ENCODE measurements at regions not wholly inside any gene's neighbourhood (a gene's known extent, or its start where the extent isn't known, plus 50 kb on each side); places are given as distances from the start of the nearest gene placed in this dataset.

- no peaks in the 10 kb centered on the region for H4K20me1 ChIP-seq (replicated peaks in 1 of 2; ENCODE audit: control insufficient read depth in 1 of 2, insufficient read depth in 2 of 2, low read length in 2 of 2)
- no peak overlapping the region for H3K56ac ChIP-seq (replicated peaks; ENCODE audit: insufficient read length, low read depth, low read length)
- H3K79me1 ChIP-seq (ENCODE audit: low read depth, low read length), result no peaks in the 10 kb centered on the region
- H2BK12ac ChIP-seq (ENCODE audit: low read depth, low read length), result no peak overlapping the region
- ChIA-PET POLR2A (ENCODE audit: partially characterized antibody) (no interaction called here), CTCF (ENCODE audit: partially characterized antibody) (interaction anchor here (1.1 kb wide), 1 partner anchor 13 kb away, joined by 3 read pairs; no protein-coding TSS in a partner anchor)
- no peak overlapping the region for H3K23ac ChIP-seq (ENCODE audit: insufficient read length)
- DNase-seq (ENCODE audit: low read depth in 1 of 2, low spot score in 2 of 2) (no peak), FAIRE-seq (no peak)
- H3K18ac ChIP-seq (ENCODE audit: extremely low read depth, low read length), result no peak overlapping the region
- H3K4me2 ChIP-seq (ENCODE audit: insufficient read depth in 1 of 2, low read depth in 2 of 2, low read length in 2 of 2), result no peak overlapping the region
- H3K9me3 ChIP-seq (ENCODE audit: insufficient read depth in 2 of 2, low read depth in 1 of 2, low read length in 1 of 2), result peaks cover 10 to 11% of the 10 kb centered on the region in 2 experiments; a peak in 3 of 4 replicates
- H3K9ac ChIP-seq (replicated peaks in 1 of 4; ENCODE audit: extremely low read depth in 1 of 4, low read depth in 3 of 4, low read length in 3 of 4), result no peak overlapping the region
- H3K4me1 ChIP-seq (replicated peaks in 1 of 4; ENCODE audit: control insufficient read depth in 3 of 4, insufficient read depth in 4 of 4, low read length in 3 of 4), result no peaks in the 10 kb centered on the region
- no peak overlapping the region for H3K27ac ChIP-seq (ENCODE audit: low read depth, low read length)
- no peak overlapping the region for H3K14ac ChIP-seq (ENCODE audit: insufficient read length)
- no peak overlapping the region for H2BK120ac ChIP-seq (replicated peaks; ENCODE audit: low read depth, low read length)
- no peak overlapping the region for H3K4me3 ChIP-seq (ENCODE audit: extremely low read depth in 1 of 4, insufficient read depth in 2 of 4, low read depth in 3 of 4, low read length in 4 of 4)
- no peaks in the 10 kb centered on the region for H3K27me3 ChIP-seq (replicated peaks in 1 of 4; ENCODE audit: control insufficient read depth in 3 of 4, extremely low read depth in 1 of 4, insufficient read depth in 3 of 4, low read length in 3 of 4)
- H2AK5ac ChIP-seq (ENCODE audit: low read depth, low read length), result no peak overlapping the region
- H3K36me3 ChIP-seq (ENCODE audit: control insufficient read depth in 2 of 4, insufficient read depth in 4 of 4, low read length in 3 of 4), result no peaks in the 10 kb centered on the region; a peak in 1 of 8 replicates
- no peak overlapping the region for H4K8ac ChIP-seq (ENCODE audit: extremely low read depth, insufficient read depth, low read length)
- H3K23me2 ChIP-seq (ENCODE audit: low read depth, low read length), result no peaks in the 10 kb centered on the region
- no peak overlapping the region for H4K91ac ChIP-seq (replicated peaks; ENCODE audit: insufficient read length, low read length)
- H2BK15ac ChIP-seq (ENCODE audit: low read length), result no peak overlapping the region
- no peaks in the 10 kb centered on the region for H3K79me2 ChIP-seq (ENCODE audit: control insufficient read depth in 1 of 2, insufficient read depth in 2 of 2, low read length in 2 of 2)
- no peak overlapping the region for H4K5ac ChIP-seq (ENCODE audit: insufficient read length, low read depth, low read length)
- TF ChIP-seq GABPA (IDR thresholded peaks at IDR 0.05; ENCODE audit: borderline replicate concordance, insufficient read depth, low read length) (no peak), POU5F1 (IDR thresholded peaks at IDR 0.05; ENCODE audit: low read depth, low read length) (no peak), EGR1 (IDR thresholded peaks at IDR 0.05; ENCODE audit: borderline replicate concordance, low read depth, low read length) (no peak), CTCF (IDR thresholded peaks at IDR 0.05; ENCODE audit: control extremely low read depth in 1 of 3, insufficient read depth in 1 of 3, low read depth in 1 of 3, low read length in 3 of 3) (no peak), ASH2L (IDR thresholded peaks at IDR 0.05; ENCODE audit: low read length) (no peak), TCF12 (IDR thresholded peaks at IDR 0.05; ENCODE audit: low read depth, low read length) (no peak)
- no peak overlapping the region for H2BK5ac ChIP-seq (ENCODE audit: low read depth, low read length)
- no peak overlapping the region for H2BK20ac ChIP-seq (ENCODE audit: low read length)
- no peak overlapping the region for H2AFZ ChIP-seq (ENCODE audit: low read length)
- no peak overlapping the region for H3K4ac ChIP-seq (replicated peaks; ENCODE audit: insufficient read length, low read depth, low read length)
Measured at GRCh38 chr12:18828483-18828882, 90.6 kb downstream of the CAPZA3 start.

Measured in H1 (cell line).